HEK293 (cell line): ENCODE measurements at regions not wholly inside any gene's neighbourhood (a gene's known extent, or its start where the extent isn't known, plus 50 kb on each side); places are given as distances from the start of the nearest gene placed in this dataset.

ENCODE experiments used
- CTCF ChIA-PET: fragments of 350-600 bp; formaldehyde crosslinking; extraction: SDS; loops from one replicate; lab custom pipeline; 2021; ENCODE audit warnings: antibody characterized with exemption; lab: Yijun Ruan, JAX
- POLR2A ChIA-PET: fragments of 300-600 bp; formaldehyde crosslinking; extraction: SDS; loops from one replicate; lab custom pipeline; 2020; ENCODE audit warnings: antibody characterized with exemption, inconsistent platforms; lab: Yijun Ruan, JAX
- H3K27ac ChIP-seq: fragments of 200-500 bp; sonication (Bioruptor generic); 2 replicates; pipeline ENCODE4 v1.5.1; 2014; ENCODE audit warnings: low read depth, low read length, control low read depth, inconsistent platforms; ENCODE audit errors: extremely low read depth
- H3K36me3 ChIP-seq, 2 experiments: fragments of 200-500 bp in 1 of 2; sonication (Bioruptor generic) in 1 of 2; 1 replicate in 1 of 2; 2 replicates in 1 of 2; pipeline ENCODE4 v1.5.1; 2014 to 2017; ENCODE audit warnings: inconsistent platforms in 2 of 2, low read length in 2 of 2; ENCODE audit not compliant: control insufficient read depth in 2 of 2, insufficient read depth in 1 of 2
- H3K4me1 ChIP-seq: fragments of 200-500 bp; sonication (Bioruptor generic); 2 replicates; pipeline ENCODE4 v1.5.1; 2014; ENCODE audit warnings: mild to moderate bottlenecking, low read length, inconsistent platforms; ENCODE audit not compliant: control insufficient read depth, insufficient read depth
- H3K4me3 ChIP-seq: 2 replicates; pipeline ENCODE4 v1.5.1; 2011; ENCODE audit warnings: low read depth, mild to moderate bottlenecking, control low read depth, low read length, moderate library complexity
- H3K9me3 ChIP-seq: fragments of 200-500 bp; sonication (Bioruptor generic); 2 replicates; pipeline ENCODE4 v1.5.1; 2014; ENCODE audit warnings: low read depth, low read length, inconsistent platforms; ENCODE audit not compliant: control insufficient read depth, insufficient read depth
- AEBP2 ChIP-seq: fragments of 450-650 bp; formaldehyde crosslinking; IDR thresholded peaks from 2 replicates; pipeline ENCODE4 v1.5.1; 2016; ENCODE audit warnings: missing biosample characterization, missing genetic modification characterization, borderline replicate concordance
- EGR2 ChIP-seq: fragments of 450-650 bp; formaldehyde crosslinking; IDR thresholded peaks from 2 replicates; pipeline ENCODE4 v1.5.1; 2016; ENCODE audit warnings: low read depth, missing biosample characterization, missing genetic modification characterization
- ELK4 ChIP-seq: IDR thresholded peaks from 2 replicates; pipeline ENCODE4 v1.6.1; 2011; ENCODE audit warnings: mild to moderate bottlenecking, low read depth, low read length, borderline replicate concordance
- GLI4 ChIP-seq: fragments of 450-650 bp; formaldehyde crosslinking; IDR thresholded peaks from 2 replicates; pipeline ENCODE4 v1.5.1; 2016; ENCODE audit warnings: missing biosample characterization, missing genetic modification characterization
- HOXC10 ChIP-seq: sonication (generic); formaldehyde crosslinking; IDR thresholded peaks from 2 replicates; pipeline ENCODE4 v1.8.1; 2023; ENCODE audit warnings: mild to moderate bottlenecking, missing genetic modification reagents
- WT1 ChIP-seq: fragments of 450-650 bp; formaldehyde crosslinking; IDR thresholded peaks from 2 replicates; pipeline ENCODE4 v1.5.1; 2016; ENCODE audit warnings: missing biosample characterization, missing genetic modification characterization
- ZBTB17 ChIP-seq: fragments of 450-650 bp; formaldehyde crosslinking; IDR thresholded peaks from 2 replicates; pipeline ENCODE4 v1.5.1; 2016; ENCODE audit warnings: missing biosample characterization, missing genetic modification characterization
- ZFP37 ChIP-seq: fragments of 450-650 bp; formaldehyde crosslinking; IDR thresholded peaks from 2 replicates; pipeline ENCODE4 v1.5.1; 2016; ENCODE audit warnings: missing biosample characterization, missing genetic modification characterization
- ZNF133 ChIP-seq: fragments of 450-650 bp; formaldehyde crosslinking; IDR thresholded peaks from 2 replicates; pipeline ENCODE4 v1.5.1; 2016; ENCODE audit warnings: missing biosample characterization, missing genetic modification characterization
- ZNF2 ChIP-seq: fragments of 450-650 bp; formaldehyde crosslinking; IDR thresholded peaks from 2 replicates; pipeline ENCODE4 v1.5.1; 2016; ENCODE audit warnings: missing biosample characterization, missing genetic modification characterization
- ZNF248 ChIP-seq: fragments of 450-650 bp; formaldehyde crosslinking; IDR thresholded peaks from 2 replicates; pipeline ENCODE4 v1.5.1; 2017; ENCODE audit warnings: missing biosample characterization, missing genetic modification characterization
- ZNF354C ChIP-seq: fragments of 450-650 bp; formaldehyde crosslinking; IDR thresholded peaks from 2 replicates; pipeline ENCODE4 v1.5.1; 2016; ENCODE audit warnings: missing biosample characterization, missing genetic modification characterization, low read depth, borderline replicate concordance
- ZNF416 ChIP-seq: fragments of 450-650 bp; formaldehyde crosslinking; IDR thresholded peaks from 2 replicates; pipeline ENCODE4 v1.5.1; 2016; ENCODE audit warnings: missing biosample characterization, missing genetic modification characterization
- ZNF449 ChIP-seq: fragments of 450-650 bp; formaldehyde crosslinking; IDR thresholded peaks from 2 replicates; pipeline ENCODE4 v1.5.1; 2017; ENCODE audit warnings: missing biosample characterization, mild to moderate bottlenecking, missing genetic modification characterization, moderate library complexity
- ZNF501 ChIP-seq: fragments of 450-650 bp; formaldehyde crosslinking; IDR thresholded peaks from 2 replicates; pipeline ENCODE4 v1.5.1; 2016; ENCODE audit warnings: missing biosample characterization, missing genetic modification characterization
- ZNF548 ChIP-seq: fragments of 450-650 bp; formaldehyde crosslinking; IDR thresholded peaks from 2 replicates; pipeline ENCODE4 v1.5.1; 2016; ENCODE audit warnings: missing biosample characterization, missing genetic modification characterization
- ZNF561 ChIP-seq: fragments of 450-650 bp; IDR thresholded peaks from 2 replicates; pipeline ENCODE4 v1.5.1; 2018; ENCODE audit warnings: missing biosample characterization, missing genetic modification characterization, borderline replicate concordance
- ZNF585B ChIP-seq: fragments of 450-650 bp; formaldehyde crosslinking; IDR thresholded peaks from 2 replicates; pipeline ENCODE4 v1.5.1; 2016; ENCODE audit warnings: missing biosample characterization, missing genetic modification characterization
- ZNF654 ChIP-seq: fragments of 450-650 bp; formaldehyde crosslinking; IDR thresholded peaks from 2 replicates; pipeline ENCODE4 v1.5.1; 2016; ENCODE audit warnings: low read depth, missing biosample characterization, missing genetic modification characterization
- ZNF664 ChIP-seq: fragments of 450-650 bp; formaldehyde crosslinking; IDR thresholded peaks from 2 replicates; pipeline ENCODE4 v1.5.1; 2016; ENCODE audit warnings: missing biosample characterization, missing genetic modification characterization
- ZNF747 ChIP-seq: fragments of 450-650 bp; formaldehyde crosslinking; IDR thresholded peaks from 2 replicates; pipeline ENCODE4 v1.5.1; 2016; ENCODE audit warnings: missing biosample characterization, missing genetic modification characterization
- ZNF830 ChIP-seq: fragments of 450-650 bp; IDR thresholded peaks from 2 replicates; pipeline ENCODE4 v1.5.0; 2018; ENCODE audit warnings: missing biosample characterization, missing genetic modification characterization, low read depth, mild to moderate bottlenecking, moderate library complexity
- TF ChIP-seq, protein P1 (sequence below): fragments of 450-650 bp; formaldehyde crosslinking; IDR thresholded peaks from 2 replicates; pipeline ENCODE4 v1.5.1; 2016; ENCODE audit warnings: missing biosample characterization, missing genetic modification characterization
- TF ChIP-seq, protein P2 (sequence below): fragments of 450-650 bp; formaldehyde crosslinking; IDR thresholded peaks from 2 replicates; pipeline ENCODE4 v1.5.1; 2016; ENCODE audit warnings: missing biosample characterization, missing genetic modification characterization
- TF ChIP-seq, protein P3 (sequence below): fragments of 450-650 bp; formaldehyde crosslinking; IDR thresholded peaks from 2 replicates; pipeline ENCODE4 v1.5.1; 2016; ENCODE audit warnings: missing biosample characterization, missing genetic modification characterization

- no peaks in the 10 kb centered on the region for H3K9me3 ChIP-seq
- POLR2A ChIA-PET: interaction anchor here (0.6 kb wide), 1 partner anchor 403 kb away, joined by 3 read pairs; no protein-coding TSS in a partner anchor
- CTCF ChIA-PET: interaction anchor here (0.6 to 2.3 kb wide), 18 partner anchors 9 to 1022 kb away, joined by 3 to 12 read pairs (median 3); no protein-coding TSS in a partner anchor
- H3K36me3 ChIP-seq: no peaks in the 10 kb centered on the region
- no peak overlapping the region for H3K4me3 ChIP-seq
- no peaks in the 10 kb centered on the region for H3K4me1 ChIP-seq
- no peak overlapping the region for H3K27ac ChIP-seq
- TF ChIP-seq ZNF133: no peak
- TF ChIP-seq ZBTB17 (tag by site-specific recombination): no peak
- TF ChIP-seq ZNF561: no peak
- TF ChIP-seq ZNF548 (tag by site-specific recombination): no peak
- TF ChIP-seq ZNF248 (tag by site-specific recombination): no peak
- no peak for TF ChIP-seq EGR2 (tag by site-specific recombination)
- TF ChIP-seq ZNF2 (tag by site-specific recombination): no peak
- no peak for TF ChIP-seq ZFP37 (tag by site-specific recombination)
- no peak for TF ChIP-seq ZNF354C
- no peak for TF ChIP-seq WT1
- TF ChIP-seq ELK4: no peak
- TF ChIP-seq, protein P1, sequence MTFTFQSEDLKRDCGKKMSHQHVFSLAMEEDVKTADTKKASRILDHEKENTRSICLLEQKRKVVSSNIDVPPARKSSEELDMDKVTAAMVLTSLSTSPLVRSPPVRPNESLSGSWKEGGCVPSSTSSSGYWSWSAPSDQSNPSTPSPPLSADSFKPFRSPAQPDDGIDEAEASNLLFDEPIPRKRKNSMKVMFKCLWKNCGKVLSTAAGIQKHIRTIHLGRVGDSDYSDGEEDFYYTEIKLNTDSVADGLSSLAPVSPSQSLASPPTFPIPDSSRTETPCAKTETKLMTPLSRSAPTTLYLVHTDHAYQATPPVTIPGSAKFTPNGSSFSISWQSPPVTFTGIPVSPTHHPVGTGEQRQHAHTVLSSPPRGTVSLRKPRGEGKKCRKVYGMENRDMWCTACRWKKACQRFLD (tag by site-specific recombination): no peak
- TF ChIP-seq ZNF830 (tag by site-specific recombination): no peak
- TF ChIP-seq HOXC10: no peak
- TF ChIP-seq ZNF501 (tag by site-specific recombination): no peak
- TF ChIP-seq, protein P2, sequence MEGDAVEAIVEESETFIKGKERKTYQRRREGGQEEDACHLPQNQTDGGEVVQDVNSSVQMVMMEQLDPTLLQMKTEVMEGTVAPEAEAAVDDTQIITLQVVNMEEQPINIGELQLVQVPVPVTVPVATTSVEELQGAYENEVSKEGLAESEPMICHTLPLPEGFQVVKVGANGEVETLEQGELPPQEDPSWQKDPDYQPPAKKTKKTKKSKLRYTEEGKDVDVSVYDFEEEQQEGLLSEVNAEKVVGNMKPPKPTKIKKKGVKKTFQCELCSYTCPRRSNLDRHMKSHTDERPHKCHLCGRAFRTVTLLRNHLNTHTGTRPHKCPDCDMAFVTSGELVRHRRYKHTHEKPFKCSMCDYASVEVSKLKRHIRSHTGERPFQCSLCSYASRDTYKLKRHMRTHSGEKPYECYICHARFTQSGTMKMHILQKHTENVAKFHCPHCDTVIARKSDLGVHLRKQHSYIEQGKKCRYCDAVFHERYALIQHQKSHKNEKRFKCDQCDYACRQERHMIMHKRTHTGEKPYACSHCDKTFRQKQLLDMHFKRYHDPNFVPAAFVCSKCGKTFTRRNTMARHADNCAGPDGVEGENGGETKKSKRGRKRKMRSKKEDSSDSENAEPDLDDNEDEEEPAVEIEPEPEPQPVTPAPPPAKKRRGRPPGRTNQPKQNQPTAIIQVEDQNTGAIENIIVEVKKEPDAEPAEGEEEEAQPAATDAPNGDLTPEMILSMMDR (tag by site-specific recombination): no peak
Observed at GRCh38 chr14:53325176-53325806, 172.2 kb upstream of the DDHD1 start.

GRCh38 chr14:53316504-53316903 is 163.4 kb upstream of the DDHD1 start:
- Histone ChIP-seq H3K4me1 (no peaks in the 10 kb centered on the region), H3K4me3 (no peak overlapping the region), H3K9me3 (no peaks in the 10 kb centered on the region), H3K36me3 (no peaks in the 10 kb centered on the region), H3K27ac (no peak overlapping the region)
- ChIA-PET POLR2A (interaction anchor here (0.6 kb wide), 1 partner anchor 269 kb away, joined by 5 read pairs; no protein-coding TSS in a partner anchor), CTCF (interaction anchor here (0.6 to 1.8 kb wide), 4 partner anchors 9 to 1358 kb away, joined by 3 to 9 read pairs (median 5); no protein-coding TSS in a partner anchor)
- TF ChIP-seq ZNF664 (tag by site-specific recombination) (no peak), AEBP2 (no peak), ZNF747 (tag by site-specific recombination) (no peak), ZNF654 (tag by site-specific recombination) (no peak), ZNF449 (tag by site-specific recombination) (no peak), ZNF585B (no peak), ZFP37 (tag by site-specific recombination) (no peak), ZNF416 (tag by site-specific recombination) (no peak), GLI4 (tag by site-specific recombination) (no peak)
- TF ChIP-seq, protein P3, sequence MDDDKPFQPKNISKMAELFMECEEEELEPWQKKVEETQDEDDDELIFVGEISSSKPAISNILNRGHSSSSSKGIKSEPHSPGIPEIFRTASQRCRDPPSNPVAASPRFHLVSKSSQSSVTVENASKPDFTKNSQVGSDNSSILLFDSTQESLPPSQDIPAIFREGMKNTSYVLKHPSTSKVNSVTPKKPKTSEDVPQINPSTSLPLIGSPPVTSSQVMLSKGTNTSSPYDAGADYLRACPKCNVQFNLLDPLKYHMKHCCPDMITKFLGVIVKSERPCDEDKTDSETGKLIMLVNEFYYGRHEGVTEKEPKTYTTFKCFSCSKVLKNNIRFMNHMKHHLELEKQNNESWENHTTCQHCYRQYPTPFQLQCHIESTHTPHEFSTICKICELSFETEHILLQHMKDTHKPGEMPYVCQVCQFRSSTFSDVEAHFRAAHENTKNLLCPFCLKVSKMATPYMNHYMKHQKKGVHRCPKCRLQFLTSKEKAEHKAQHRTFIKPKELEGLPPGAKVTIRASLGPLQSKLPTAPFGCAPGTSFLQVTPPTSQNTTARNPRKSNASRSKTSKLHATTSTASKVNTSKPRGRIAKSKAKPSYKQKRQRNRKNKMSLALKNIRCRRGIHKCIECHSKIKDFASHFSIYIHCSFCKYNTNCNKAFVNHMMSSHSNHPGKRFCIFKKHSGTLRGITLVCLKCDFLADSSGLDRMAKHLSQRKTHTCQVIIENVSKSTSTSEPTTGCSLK: no peak
